ENCODE measurements at regions not wholly inside any gene's neighbourhood (a gene's known extent, or its start where the extent isn't known, plus 50 kb on each side); places are given as distances from the start of the nearest gene placed in this dataset.
A peak's percentile ranks its signal among the peaks of the same experiment; 100 is the strongest.

DNA sequence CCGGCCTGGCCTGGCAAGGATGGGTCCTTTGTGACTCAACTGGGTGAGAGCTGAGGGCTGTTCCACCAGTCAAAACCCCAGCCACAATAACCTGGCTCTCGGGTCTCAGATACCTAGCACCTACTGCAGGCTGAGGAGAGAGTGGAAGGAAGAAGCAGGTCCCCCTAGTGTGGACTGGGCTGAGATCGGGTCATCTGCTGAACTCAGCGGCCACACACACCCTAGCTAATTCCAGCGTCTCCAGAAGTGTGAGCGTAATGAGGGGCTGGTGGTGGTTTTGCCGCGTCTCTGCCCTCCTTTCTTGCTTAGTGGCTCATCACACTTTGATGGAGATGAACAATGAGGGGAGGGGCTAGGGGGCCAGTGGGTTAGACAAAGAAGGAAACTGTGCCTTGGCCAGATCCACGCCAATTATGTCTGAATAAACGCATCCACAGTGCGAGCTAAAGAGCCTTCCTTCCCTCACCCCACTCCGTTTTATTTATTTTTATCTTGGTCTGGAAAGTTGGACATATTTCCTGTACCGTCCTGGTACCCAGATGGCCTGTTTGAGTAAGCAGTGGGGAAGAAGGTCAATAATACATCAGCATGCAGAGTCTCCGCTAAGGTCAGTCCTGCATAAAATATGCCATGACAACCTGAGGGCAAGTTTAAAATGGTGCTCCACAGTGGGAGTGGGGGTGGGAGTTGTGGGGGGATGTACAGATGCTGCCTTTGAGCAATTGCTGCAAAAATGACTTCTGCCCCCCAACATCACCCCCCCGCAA, 370.0 kb downstream of the WDR72 start:
- ATAC-seq = no peak
- no peak overlapping the region for H3K27ac ChIP-seq
- POLR2A ChIA-PET = no interaction called here
- H3K4me1 ChIP-seq = no peaks in the 10 kb centered on the region
- CTCF ChIA-PET = interaction anchor here (0.6 kb wide), 1 partner anchor 136 kb away, joined by 4 read pairs; no protein-coding TSS in a partner anchor
- no peak for DNase-seq (ENCODE audit: low read depth in 1 of 2, low spot score in 1 of 2)
- TF ChIP-seq FOXS1 (CRISPR knock-in tag; IDR thresholded peaks at IDR 0.05) = no peak
- TF ChIP-seq RCOR1 (IDR thresholded peaks at IDR 0.05; ENCODE audit: low read depth, low read length) = no peak
- no peak for TF ChIP-seq GATA3 (IDR thresholded peaks at IDR 0.05; ENCODE audit: borderline replicate concordance)
- TF ChIP-seq, protein P1, sequence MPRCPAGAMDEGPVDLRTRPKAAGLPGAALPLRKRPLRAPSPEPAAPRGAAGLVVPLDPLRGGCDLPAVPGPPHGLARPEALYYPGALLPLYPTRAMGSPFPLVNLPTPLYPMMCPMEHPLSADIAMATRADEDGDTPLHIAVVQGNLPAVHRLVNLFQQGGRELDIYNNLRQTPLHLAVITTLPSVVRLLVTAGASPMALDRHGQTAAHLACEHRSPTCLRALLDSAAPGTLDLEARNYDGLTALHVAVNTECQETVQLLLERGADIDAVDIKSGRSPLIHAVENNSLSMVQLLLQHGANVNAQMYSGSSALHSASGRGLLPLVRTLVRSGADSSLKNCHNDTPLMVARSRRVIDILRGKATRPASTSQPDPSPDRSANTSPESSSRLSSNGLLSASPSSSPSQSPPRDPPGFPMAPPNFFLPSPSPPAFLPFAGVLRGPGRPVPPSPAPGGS (IDR thresholded peaks at IDR 0.05) = no peak
- no peak for TF ChIP-seq RAD21 (conservative IDR thresholded peaks at IDR 0.05 in 1 of 2, IDR thresholded peaks at IDR 0.05 in 1 of 2)
- TF ChIP-seq RNF2 (IDR thresholded peaks at IDR 0.05; ENCODE audit: borderline replicate concordance, low read depth) = no peak
- TF ChIP-seq MYC (IDR thresholded peaks at IDR 0.05; ENCODE audit: borderline replicate concordance, low read length) = no peak
- TF ChIP-seq HDAC2 (IDR thresholded peaks at IDR 0.05) = no peak
- no peak for TF ChIP-seq NFE2L2 (conservative IDR thresholded peaks at IDR 0.05; ENCODE audit: low read length)
- TF ChIP-seq, protein P2, sequence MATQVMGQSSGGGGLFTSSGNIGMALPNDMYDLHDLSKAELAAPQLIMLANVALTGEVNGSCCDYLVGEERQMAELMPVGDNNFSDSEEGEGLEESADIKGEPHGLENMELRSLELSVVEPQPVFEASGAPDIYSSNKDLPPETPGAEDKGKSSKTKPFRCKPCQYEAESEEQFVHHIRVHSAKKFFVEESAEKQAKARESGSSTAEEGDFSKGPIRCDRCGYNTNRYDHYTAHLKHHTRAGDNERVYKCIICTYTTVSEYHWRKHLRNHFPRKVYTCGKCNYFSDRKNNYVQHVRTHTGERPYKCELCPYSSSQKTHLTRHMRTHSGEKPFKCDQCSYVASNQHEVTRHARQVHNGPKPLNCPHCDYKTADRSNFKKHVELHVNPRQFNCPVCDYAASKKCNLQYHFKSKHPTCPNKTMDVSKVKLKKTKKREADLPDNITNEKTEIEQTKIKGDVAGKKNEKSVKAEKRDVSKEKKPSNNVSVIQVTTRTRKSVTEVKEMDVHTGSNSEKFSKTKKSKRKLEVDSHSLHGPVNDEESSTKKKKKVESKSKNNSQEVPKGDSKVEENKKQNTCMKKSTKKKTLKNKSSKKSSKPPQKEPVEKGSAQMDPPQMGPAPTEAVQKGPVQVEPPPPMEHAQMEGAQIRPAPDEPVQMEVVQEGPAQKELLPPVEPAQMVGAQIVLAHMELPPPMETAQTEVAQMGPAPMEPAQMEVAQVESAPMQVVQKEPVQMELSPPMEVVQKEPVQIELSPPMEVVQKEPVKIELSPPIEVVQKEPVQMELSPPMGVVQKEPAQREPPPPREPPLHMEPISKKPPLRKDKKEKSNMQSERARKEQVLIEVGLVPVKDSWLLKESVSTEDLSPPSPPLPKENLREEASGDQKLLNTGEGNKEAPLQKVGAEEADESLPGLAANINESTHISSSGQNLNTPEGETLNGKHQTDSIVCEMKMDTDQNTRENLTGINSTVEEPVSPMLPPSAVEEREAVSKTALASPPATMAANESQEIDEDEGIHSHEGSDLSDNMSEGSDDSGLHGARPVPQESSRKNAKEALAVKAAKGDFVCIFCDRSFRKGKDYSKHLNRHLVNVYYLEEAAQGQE (IDR thresholded peaks at IDR 0.05) = no peak
- FAIRE-seq = no peak
- 82% methylated on average over 15 of the region's 15 CpGs for WGBS (ENCODE audit: missing lambda C conversion rate)
- H3K9me3 ChIP-seq = no peaks in the 10 kb centered on the region
- no peak overlapping the region for H3K4me3 ChIP-seq
- H3K4me2 ChIP-seq = no peak overlapping the region

DNA sequence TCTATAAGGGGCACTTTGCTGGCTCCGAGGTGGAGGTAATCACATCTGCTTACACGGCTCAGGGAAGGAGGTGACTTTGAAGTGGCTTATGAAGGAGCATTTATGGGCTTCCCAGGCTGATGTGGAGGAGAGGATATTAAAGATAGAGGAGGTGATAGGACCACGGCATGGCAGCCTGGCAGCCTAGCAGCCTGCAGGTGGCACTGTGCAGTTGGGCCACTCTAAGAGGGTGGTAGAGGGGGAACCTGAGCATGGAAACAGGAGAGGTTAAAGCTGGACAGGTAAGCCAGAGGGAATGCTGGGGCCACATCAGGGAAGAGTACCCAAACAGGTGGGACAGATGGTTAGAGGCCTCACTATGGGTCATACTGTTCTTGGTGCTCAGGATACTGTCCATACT, 375.0 kb downstream of the WDR72 start:
- Histone ChIP-seq H3K4me2 (no peak overlapping the region), H3K4me1 (no peaks in the 10 kb centered on the region), H3K27ac (no peak overlapping the region), H3K9me3 (no peaks in the 10 kb centered on the region), H3K4me3 (no peak overlapping the region)
- ChIA-PET CTCF (interaction anchor here (0.7 to 1.3 kb wide), 5 partner anchors 11 to 619 kb away, joined by 3 to 4 read pairs (median 3); no protein-coding TSS in a partner anchor), POLR2A (no interaction called here)
- ATAC-seq (peak; percentile 68 to 92; a peak in 4 of 6 replicates), DNase-seq (ENCODE audit: low read depth in 1 of 2, low spot score in 1 of 2) (peak in 1 of 2 experiments; percentile 42), FAIRE-seq (no peak)
- 29% methylated on average over 3 of the region's 3 CpGs for WGBS (ENCODE audit: missing lambda C conversion rate)
- TF ChIP-seq NPAS2 (CRISPR knock-in tag; IDR thresholded peaks at IDR 0.05; ENCODE audit: borderline replicate concordance) = no peak
- peak; percentile 51; the same call in 2 of the 3 replicates for TF ChIP-seq SMC3 (IDR thresholded peaks at IDR 0.05)
- TF ChIP-seq, protein P3, sequence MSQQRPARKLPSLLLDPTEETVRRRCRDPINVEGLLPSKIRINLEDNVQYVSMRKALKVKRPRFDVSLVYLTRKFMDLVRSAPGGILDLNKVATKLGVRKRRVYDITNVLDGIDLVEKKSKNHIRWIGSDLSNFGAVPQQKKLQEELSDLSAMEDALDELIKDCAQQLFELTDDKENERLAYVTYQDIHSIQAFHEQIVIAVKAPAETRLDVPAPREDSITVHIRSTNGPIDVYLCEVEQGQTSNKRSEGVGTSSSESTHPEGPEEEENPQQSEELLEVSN (IDR thresholded peaks at IDR 0.05; ENCODE audit: borderline replicate concordance, low read depth) = no peak
- peak; percentile 60 to 70 for TF ChIP-seq RAD21 (conservative IDR thresholded peaks at IDR 0.05 in 1 of 2, IDR thresholded peaks at IDR 0.05 in 1 of 2)
- no peak for TF ChIP-seq HOXB5 (CRISPR knock-in tag; IDR thresholded peaks at IDR 0.05)
- no peak for TF ChIP-seq MAZ (IDR thresholded peaks at IDR 0.05; ENCODE audit: borderline replicate concordance, low read depth, low read length)
- TF ChIP-seq, protein P4, sequence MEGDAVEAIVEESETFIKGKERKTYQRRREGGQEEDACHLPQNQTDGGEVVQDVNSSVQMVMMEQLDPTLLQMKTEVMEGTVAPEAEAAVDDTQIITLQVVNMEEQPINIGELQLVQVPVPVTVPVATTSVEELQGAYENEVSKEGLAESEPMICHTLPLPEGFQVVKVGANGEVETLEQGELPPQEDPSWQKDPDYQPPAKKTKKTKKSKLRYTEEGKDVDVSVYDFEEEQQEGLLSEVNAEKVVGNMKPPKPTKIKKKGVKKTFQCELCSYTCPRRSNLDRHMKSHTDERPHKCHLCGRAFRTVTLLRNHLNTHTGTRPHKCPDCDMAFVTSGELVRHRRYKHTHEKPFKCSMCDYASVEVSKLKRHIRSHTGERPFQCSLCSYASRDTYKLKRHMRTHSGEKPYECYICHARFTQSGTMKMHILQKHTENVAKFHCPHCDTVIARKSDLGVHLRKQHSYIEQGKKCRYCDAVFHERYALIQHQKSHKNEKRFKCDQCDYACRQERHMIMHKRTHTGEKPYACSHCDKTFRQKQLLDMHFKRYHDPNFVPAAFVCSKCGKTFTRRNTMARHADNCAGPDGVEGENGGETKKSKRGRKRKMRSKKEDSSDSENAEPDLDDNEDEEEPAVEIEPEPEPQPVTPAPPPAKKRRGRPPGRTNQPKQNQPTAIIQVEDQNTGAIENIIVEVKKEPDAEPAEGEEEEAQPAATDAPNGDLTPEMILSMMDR (IDR thresholded peaks at IDR 0.05) = peak; percentile 46
